Embryonic facial prominence (tissue), 1 donor: ENCODE measurements at regions not wholly inside any gene's neighbourhood (a gene's known extent, or its start where the extent isn't known, plus 50 kb on each side); places are given as distances from the start of the nearest gene placed in this dataset.

ENCODE experiments used
- DNase-seq: peaks from one replicate; pipeline ENCODE4 v3.0.0-alpha.2; 2016; ENCODE audit errors: extremely low spot score

- no peak for DNase-seq
Observed at GRCh38 chr11:111194860-111195568, 50.5 kb upstream of the POU2AF2 start.

- DNase-seq = no peak
Observed at GRCh38 chr11:111193924-111194490, 51.5 kb upstream of the POU2AF2 start.

- no peak for DNase-seq
Observed at GRCh38 chr11:111189466-111189865, 56.1 kb upstream of the POU2AF2 start.

GRCh38 chr11:111186308-111186915 lies 59.1 kb upstream of the POU2AF2 start:
- no peak for DNase-seq

- DNase-seq = no peak
Observed at GRCh38 chr11:111185266-111185665, 60.3 kb upstream of the POU2AF2 start.

GRCh38 chr11:111183706-111184105 lies 61.8 kb upstream of the POU2AF2 start:
- DNase-seq = no peak

GRCh38 chr11:111179184-111179910 lies 66.2 kb upstream of the POU2AF2 start:
- DNase-seq = no peak

- DNase-seq = no peak
Observed at GRCh38 chr11:111177037-111177871, 68.3 kb upstream of the POU2AF2 start.

GRCh38 chr11:111176603-111177002 lies 68.9 kb upstream of the POU2AF2 start:
- DNase-seq = no peak

GRCh38 chr11:111173221-111173620 lies 72.3 kb upstream of the POU2AF2 start:
- DNase-seq = no peak

- DNase-seq = no peak
Observed at GRCh38 chr11:111172321-111172862, 73.1 kb upstream of the POU2AF2 start.

- DNase-seq = no peak
Observed at GRCh38 chr11:111170761-111171379, 74.7 kb upstream of the POU2AF2 start.

- no peak for DNase-seq
Observed at GRCh38 chr11:111169367-111169766, 76.2 kb upstream of the POU2AF2 start.

- DNase-seq = no peak
Observed at GRCh38 chr11:111168871-111169270, 76.7 kb upstream of the POU2AF2 start.

GRCh38 chr11:111167666-111168065 lies 77.9 kb upstream of the POU2AF2 start:
- no peak for DNase-seq

- DNase-seq = no peak
Observed at GRCh38 chr11:111166598-111166997, 78.9 kb upstream of the POU2AF2 start.

GRCh38 chr11:111162305-111162704 lies 83.2 kb upstream of the POU2AF2 start:
- DNase-seq = no peak

GRCh38 chr11:111157571-111157970 lies 88.0 kb upstream of the POU2AF2 start:
- DNase-seq = no peak

GRCh38 chr11:111155021-111155420 lies 90.5 kb upstream of the POU2AF2 start:
- DNase-seq = no peak

- DNase-seq = no peak
Observed at GRCh38 chr11:111153194-111153593, 92.3 kb upstream of the POU2AF2 start.

GRCh38 chr11:111148953-111149352 lies 96.6 kb upstream of the POU2AF2 start:
- DNase-seq = no peak
